Liver (tissue), 8 donors: ENCODE measurements at regions not wholly inside any gene's neighbourhood (a gene's known extent, or its start where the extent isn't known, plus 50 kb on each side); places are given as distances from the start of the nearest gene placed in this dataset.

ENCODE experiments used
- DNase-seq: peaks from one replicate; pipeline ENCODE4 v3.0.0-alpha.2; 2017; ENCODE audit warnings: low spot score
- H3K27ac ChIP-seq, 2 donors: one replicate each; pipeline ENCODE4 v1.7.0; 2013; ENCODE audit warnings: inconsistent platforms in 2 of 2, low read length in 2 of 2, control low read depth in 1 of 2, low read depth in 1 of 2, mild to moderate bottlenecking in 1 of 2
- H3K27me3 ChIP-seq, 4 donors: one replicate each; pipeline versions ENCODE4 v1.6.1 to v1.7.0; 2013; ENCODE audit warnings: low read length in 3 of 4, inconsistent platforms in 1 of 4, mild to moderate bottlenecking in 1 of 4, moderate library complexity in 1 of 4; ENCODE audit not compliant: control insufficient read depth in 4 of 4, insufficient read depth in 4 of 4
- H3K36me3 ChIP-seq, 4 donors: one replicate each; pipeline versions ENCODE4 v1.6.1 to v1.7.0; 2013; ENCODE audit warnings: low read length in 3 of 4, mild to moderate bottlenecking in 3 of 4, low read depth in 1 of 4, moderate library complexity in 1 of 4; ENCODE audit not compliant: control insufficient read depth in 4 of 4, insufficient read depth in 3 of 4
- H3K4me1 ChIP-seq, 4 donors: one replicate each; pipeline versions ENCODE4 v1.6.1 to v1.7.0; 2013; ENCODE audit warnings: low read length in 3 of 4, mild to moderate bottlenecking in 3 of 4, moderate library complexity in 1 of 4; ENCODE audit not compliant: control insufficient read depth in 4 of 4, insufficient read depth in 4 of 4
- H3K4me3 ChIP-seq, 3 donors: one replicate each; pipeline versions ENCODE4 v1.6.1 to v1.7.0; 2013; ENCODE audit warnings: low read length in 3 of 3, control low read depth in 1 of 3, low read depth in 1 of 3, mild to moderate bottlenecking in 1 of 3
- H3K9ac ChIP-seq, 2 donors: one replicate each; pipeline ENCODE4 v1.7.0; 2013; ENCODE audit warnings: low read length in 2 of 2, mild to moderate bottlenecking in 2 of 2, moderate library complexity in 2 of 2, control low read depth in 1 of 2, low read depth in 1 of 2
- H3K9me3 ChIP-seq, 4 donors: one replicate each; pipeline versions ENCODE4 v1.6.1 to v1.7.0; 2013; ENCODE audit warnings: low read length in 3 of 4; ENCODE audit not compliant: control insufficient read depth in 4 of 4
- EGR1 ChIP-seq, 2 donors: IDR thresholded peaks; 2 replicates each; pipeline ENCODE4 v1.6.1; 2016 to 2018; ENCODE audit warnings: antibody characterized with exemption in 2 of 2, low read depth in 2 of 2
- FOXA2 ChIP-seq: IDR thresholded peaks from 2 replicates; pipeline ENCODE4 v1.6.1; 2016; ENCODE audit warnings: antibody characterized with exemption
- GABPA ChIP-seq, 2 donors: IDR thresholded peaks in 1 of 2; conservative IDR thresholded peaks in 1 of 2; 2 replicates each; pipeline ENCODE4 v1.6.1; 2016; ENCODE audit warnings: antibody characterized with exemption in 2 of 2, mild to moderate bottlenecking in 1 of 2, moderate library complexity in 1 of 2
- HNF4A ChIP-seq, 2 donors: conservative IDR thresholded peaks; 2 replicates each; pipeline ENCODE4 v1.6.1; 2016; ENCODE audit warnings: antibody characterized with exemption in 2 of 2, mild to moderate bottlenecking in 2 of 2
- HNF4G ChIP-seq: IDR thresholded peaks from 2 replicates; pipeline ENCODE4 v1.6.1; 2016; ENCODE audit warnings: antibody characterized with exemption
- NR2F2 ChIP-seq: IDR thresholded peaks from 2 replicates; pipeline ENCODE4 v1.6.1; 2016; ENCODE audit warnings: antibody characterized with exemption
- RAD21 ChIP-seq, 2 donors: IDR thresholded peaks; 2 replicates each; pipeline ENCODE4 v1.6.1; 2016; ENCODE audit warnings: antibody characterized with exemption in 2 of 2, mild to moderate bottlenecking in 2 of 2
- RXRA ChIP-seq, 2 donors: IDR thresholded peaks; 2 replicates each; pipeline ENCODE4 v1.6.1; 2017 to 2018; ENCODE audit warnings: antibody characterized with exemption in 2 of 2, mild to moderate bottlenecking in 1 of 2
- TAF1 ChIP-seq: conservative IDR thresholded peaks from 2 replicates; pipeline ENCODE4 v1.6.1; 2016; ENCODE audit warnings: antibody characterized with exemption, mild to moderate bottlenecking
- YY1 ChIP-seq: IDR thresholded peaks from 2 replicates; pipeline ENCODE4 v1.6.1; 2016; ENCODE audit warnings: antibody characterized with exemption, mild to moderate bottlenecking
- ZBTB33 ChIP-seq: IDR thresholded peaks from 2 replicates; pipeline ENCODE4 v1.6.1; 2016; ENCODE audit warnings: antibody characterized with exemption
- WGBS: extraction: QIAGEN DNeasy Blood & Tissue Kit; methylation state at CpG from one replicate; pipeline ENCODE4 v1.1.7; 2013; 5-methylcytosine and 5-hydroxymethylcytosine counted together
- TF ChIP-seq, protein P1 (sequence below): IDR thresholded peaks from 2 replicates; pipeline ENCODE4 v1.6.1; 2016; ENCODE audit warnings: antibody characterized with exemption
- TF ChIP-seq, protein P2 (sequence below): IDR thresholded peaks from 2 replicates; pipeline ENCODE4 v1.6.1; 2016; ENCODE audit warnings: antibody characterized with exemption
- TF ChIP-seq, protein P3 (sequence below): IDR thresholded peaks from 2 replicates; pipeline ENCODE4 v1.6.1; 2016; ENCODE audit warnings: antibody characterized with exemption, mild to moderate bottlenecking
- TF ChIP-seq, protein P4 (sequence below): fragments of 150-350 bp; IDR thresholded peaks from 2 replicates; pipeline ENCODE4 v1.5.1; 2017; ENCODE audit warnings: improper control_type of control experiment, low read depth, low read length; ENCODE audit not compliant: missing input control
- donor health status: healthy.
- donor health status: healthy.
- donor health status: healthy.
- donor health status: healthy.
- donor health status: healthy.

- 88% methylated on average over 1 of the region's 1 CpG for WGBS
- no peak for DNase-seq
- Histone ChIP-seq H3K36me3 (no peaks in the 10 kb centered on the region), H3K4me3 (no peak overlapping the region), H3K9me3 (no peaks in the 10 kb centered on the region), H3K27me3 (no peaks in the 10 kb centered on the region), H3K27ac (no peak overlapping the region), H3K4me1 (no peaks in the 10 kb centered on the region), H3K9ac (no peak overlapping the region)
- TF ChIP-seq RAD21 (IDR thresholded peaks at IDR 0.05) (no peak), HNF4A (conservative IDR thresholded peaks at IDR 0.05) (no peak), ZBTB33 (no peak), NR2F2 (no peak), TAF1 (no peak), RXRA (IDR thresholded peaks at IDR 0.05) (no peak), EGR1 (IDR thresholded peaks at IDR 0.05; ENCODE audit: low read depth in 2 of 2) (no peak), GABPA (IDR thresholded peaks at IDR 0.05 in 1 of 2, conservative IDR thresholded peaks at IDR 0.05 in 1 of 2) (no peak), YY1 (no peak), HNF4G (no peak), FOXA2 (no peak)
- TF ChIP-seq, protein P1, sequence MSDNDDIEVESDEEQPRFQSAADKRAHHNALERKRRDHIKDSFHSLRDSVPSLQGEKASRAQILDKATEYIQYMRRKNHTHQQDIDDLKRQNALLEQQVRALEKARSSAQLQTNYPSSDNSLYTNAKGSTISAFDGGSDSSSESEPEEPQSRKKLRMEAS: no peak
- TF ChIP-seq, protein P2, sequence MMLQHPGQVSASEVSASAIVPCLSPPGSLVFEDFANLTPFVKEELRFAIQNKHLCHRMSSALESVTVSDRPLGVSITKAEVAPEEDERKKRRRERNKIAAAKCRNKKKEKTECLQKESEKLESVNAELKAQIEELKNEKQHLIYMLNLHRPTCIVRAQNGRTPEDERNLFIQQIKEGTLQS: no peak
- TF ChIP-seq, protein P3, sequence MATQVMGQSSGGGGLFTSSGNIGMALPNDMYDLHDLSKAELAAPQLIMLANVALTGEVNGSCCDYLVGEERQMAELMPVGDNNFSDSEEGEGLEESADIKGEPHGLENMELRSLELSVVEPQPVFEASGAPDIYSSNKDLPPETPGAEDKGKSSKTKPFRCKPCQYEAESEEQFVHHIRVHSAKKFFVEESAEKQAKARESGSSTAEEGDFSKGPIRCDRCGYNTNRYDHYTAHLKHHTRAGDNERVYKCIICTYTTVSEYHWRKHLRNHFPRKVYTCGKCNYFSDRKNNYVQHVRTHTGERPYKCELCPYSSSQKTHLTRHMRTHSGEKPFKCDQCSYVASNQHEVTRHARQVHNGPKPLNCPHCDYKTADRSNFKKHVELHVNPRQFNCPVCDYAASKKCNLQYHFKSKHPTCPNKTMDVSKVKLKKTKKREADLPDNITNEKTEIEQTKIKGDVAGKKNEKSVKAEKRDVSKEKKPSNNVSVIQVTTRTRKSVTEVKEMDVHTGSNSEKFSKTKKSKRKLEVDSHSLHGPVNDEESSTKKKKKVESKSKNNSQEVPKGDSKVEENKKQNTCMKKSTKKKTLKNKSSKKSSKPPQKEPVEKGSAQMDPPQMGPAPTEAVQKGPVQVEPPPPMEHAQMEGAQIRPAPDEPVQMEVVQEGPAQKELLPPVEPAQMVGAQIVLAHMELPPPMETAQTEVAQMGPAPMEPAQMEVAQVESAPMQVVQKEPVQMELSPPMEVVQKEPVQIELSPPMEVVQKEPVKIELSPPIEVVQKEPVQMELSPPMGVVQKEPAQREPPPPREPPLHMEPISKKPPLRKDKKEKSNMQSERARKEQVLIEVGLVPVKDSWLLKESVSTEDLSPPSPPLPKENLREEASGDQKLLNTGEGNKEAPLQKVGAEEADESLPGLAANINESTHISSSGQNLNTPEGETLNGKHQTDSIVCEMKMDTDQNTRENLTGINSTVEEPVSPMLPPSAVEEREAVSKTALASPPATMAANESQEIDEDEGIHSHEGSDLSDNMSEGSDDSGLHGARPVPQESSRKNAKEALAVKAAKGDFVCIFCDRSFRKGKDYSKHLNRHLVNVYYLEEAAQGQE: no peak
Observed at GRCh38 chr2:146814971-146815370, 1029.9 kb upstream of the ACVR2A start.

GRCh38 chr2:146807568-146808168 lies 1037.2 kb upstream of the ACVR2A start:
- WGBS: 85% methylated on average over 17 of the region's 17 CpGs

More at GRCh38 chr2:146807568-146808168, 1037.2 kb upstream of the ACVR2A start:
- TF ChIP-seq FOXA2 (no peak), YY1 (no peak), EGR1 (IDR thresholded peaks at IDR 0.05; ENCODE audit: low read depth in 2 of 2) (no peak), RXRA (IDR thresholded peaks at IDR 0.05) (no peak), TAF1 (no peak), RAD21 (IDR thresholded peaks at IDR 0.05) (no peak)
- TF ChIP-seq, protein P3: no peak
- TF ChIP-seq, protein P4, sequence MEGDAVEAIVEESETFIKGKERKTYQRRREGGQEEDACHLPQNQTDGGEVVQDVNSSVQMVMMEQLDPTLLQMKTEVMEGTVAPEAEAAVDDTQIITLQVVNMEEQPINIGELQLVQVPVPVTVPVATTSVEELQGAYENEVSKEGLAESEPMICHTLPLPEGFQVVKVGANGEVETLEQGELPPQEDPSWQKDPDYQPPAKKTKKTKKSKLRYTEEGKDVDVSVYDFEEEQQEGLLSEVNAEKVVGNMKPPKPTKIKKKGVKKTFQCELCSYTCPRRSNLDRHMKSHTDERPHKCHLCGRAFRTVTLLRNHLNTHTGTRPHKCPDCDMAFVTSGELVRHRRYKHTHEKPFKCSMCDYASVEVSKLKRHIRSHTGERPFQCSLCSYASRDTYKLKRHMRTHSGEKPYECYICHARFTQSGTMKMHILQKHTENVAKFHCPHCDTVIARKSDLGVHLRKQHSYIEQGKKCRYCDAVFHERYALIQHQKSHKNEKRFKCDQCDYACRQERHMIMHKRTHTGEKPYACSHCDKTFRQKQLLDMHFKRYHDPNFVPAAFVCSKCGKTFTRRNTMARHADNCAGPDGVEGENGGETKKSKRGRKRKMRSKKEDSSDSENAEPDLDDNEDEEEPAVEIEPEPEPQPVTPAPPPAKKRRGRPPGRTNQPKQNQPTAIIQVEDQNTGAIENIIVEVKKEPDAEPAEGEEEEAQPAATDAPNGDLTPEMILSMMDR: no peak
- no peaks in the 10 kb centered on the region for H3K4me1 ChIP-seq
- H3K9ac ChIP-seq: no peak overlapping the region
- H3K4me3 ChIP-seq: no peak overlapping the region
- no peak for DNase-seq
- H3K27ac ChIP-seq: no peak overlapping the region
- no peaks in the 10 kb centered on the region for H3K9me3 ChIP-seq
- H3K27me3 ChIP-seq: no peaks in the 10 kb centered on the region
- no peaks in the 10 kb centered on the region for H3K36me3 ChIP-seq
